ENCODE measurements at regions not wholly inside any gene's neighbourhood (a gene's known extent, or its start where the extent isn't known, plus 50 kb on each side); places are given as distances from the start of the nearest gene placed in this dataset. TPM values are rescaled to one million over a fixed set of nuclear protein-coding genes. Genes with fewer than 3 reads are reported as not detected.
A peak's percentile ranks its signal among the peaks of the same experiment; 100 is the strongest.

DNA sequence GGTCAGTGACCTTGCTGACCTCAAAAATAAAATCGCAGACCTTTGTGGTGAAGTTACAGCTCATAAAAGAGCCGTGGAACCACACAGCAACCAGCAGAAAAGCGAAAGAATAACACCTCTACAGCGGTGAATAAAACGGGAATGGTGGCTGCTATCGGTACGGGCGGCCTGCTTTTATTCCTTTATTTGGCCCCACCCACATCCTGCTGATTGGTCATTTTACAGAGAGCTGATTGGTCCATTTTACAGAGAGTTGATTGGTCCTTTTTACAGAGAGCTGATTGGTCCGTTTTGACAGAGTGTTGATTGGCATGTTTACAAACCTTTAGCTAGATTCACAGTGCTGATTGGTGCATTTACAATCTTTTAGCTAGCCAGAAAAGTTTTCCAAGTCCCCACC is 80.7 kb upstream of the ATP10A start:
- WGBS: 78% methylated on average over 9 of the region's 9 CpGs
- Histone ChIP-seq H3K4me3 (ENCODE audit: low read depth, low read length) (no peak overlapping the region), H3K4me1 (ENCODE audit: insufficient read depth) (no peaks in the 10 kb centered on the region), H3K36me3 (ENCODE audit: insufficient read depth) (no peaks in the 10 kb centered on the region), H3K27ac (ENCODE audit: low read depth) (no peak overlapping the region)
- no peak for DNase-seq (ENCODE audit: extremely low spot score)

- DNase-seq (ENCODE audit: extremely low spot score): no peak
- WGBS: 60% methylated on average over 4 of the region's 4 CpGs
- no peaks in the 10 kb centered on the region for H3K4me1 ChIP-seq (ENCODE audit: insufficient read depth)
- H3K4me3 ChIP-seq (ENCODE audit: low read depth, low read length): no peak overlapping the region
- no peak overlapping the region for H3K27ac ChIP-seq (ENCODE audit: low read depth)
- H3K36me3 ChIP-seq (ENCODE audit: insufficient read depth): no peaks in the 10 kb centered on the region
Observed at GRCh38 chr15:25939122-25939521, 76.0 kb upstream of the ATP10A start.

DNA sequence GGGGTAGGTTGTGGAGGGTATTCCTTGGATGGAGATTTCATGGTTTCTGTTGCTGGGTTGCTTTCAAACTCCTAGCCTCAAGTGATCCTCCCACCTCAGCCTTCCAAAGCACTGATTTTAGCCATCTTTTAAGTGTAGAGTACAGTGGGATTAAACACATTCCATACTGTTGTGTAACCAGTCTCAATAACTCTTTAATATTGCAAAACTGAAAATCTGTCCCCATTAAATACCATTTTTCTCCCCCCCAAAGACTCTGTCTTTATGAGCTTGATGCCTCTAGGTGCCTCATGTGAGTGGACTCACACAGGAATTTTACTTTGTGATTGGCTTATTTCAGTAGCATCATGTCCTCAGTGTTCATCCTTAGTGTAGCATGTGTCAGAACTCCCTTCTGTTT is 74.7 kb upstream of the ATP10A start:
- no peak overlapping the region for H3K4me3 ChIP-seq (ENCODE audit: low read depth, low read length)
- no peak for DNase-seq (ENCODE audit: extremely low spot score)
- H3K27ac ChIP-seq (ENCODE audit: low read depth): no peak overlapping the region
- H3K4me1 ChIP-seq (ENCODE audit: insufficient read depth): no peaks in the 10 kb centered on the region
- no peaks in the 10 kb centered on the region for H3K36me3 ChIP-seq (ENCODE audit: insufficient read depth)

- no peaks in the 10 kb centered on the region for H3K36me3 ChIP-seq (ENCODE audit: insufficient read depth)
- no peak overlapping the region for H3K4me3 ChIP-seq (ENCODE audit: low read depth, low read length)
- no peak for DNase-seq (ENCODE audit: extremely low spot score)
- WGBS: 85% methylated on average over 7 of the region's 7 CpGs
- no peak overlapping the region for H3K27ac ChIP-seq (ENCODE audit: low read depth)
- no peaks in the 10 kb centered on the region for H3K4me1 ChIP-seq (ENCODE audit: insufficient read depth)
Observed at GRCh38 chr15:25936004-25936403, 72.9 kb upstream of the ATP10A start.

DNA sequence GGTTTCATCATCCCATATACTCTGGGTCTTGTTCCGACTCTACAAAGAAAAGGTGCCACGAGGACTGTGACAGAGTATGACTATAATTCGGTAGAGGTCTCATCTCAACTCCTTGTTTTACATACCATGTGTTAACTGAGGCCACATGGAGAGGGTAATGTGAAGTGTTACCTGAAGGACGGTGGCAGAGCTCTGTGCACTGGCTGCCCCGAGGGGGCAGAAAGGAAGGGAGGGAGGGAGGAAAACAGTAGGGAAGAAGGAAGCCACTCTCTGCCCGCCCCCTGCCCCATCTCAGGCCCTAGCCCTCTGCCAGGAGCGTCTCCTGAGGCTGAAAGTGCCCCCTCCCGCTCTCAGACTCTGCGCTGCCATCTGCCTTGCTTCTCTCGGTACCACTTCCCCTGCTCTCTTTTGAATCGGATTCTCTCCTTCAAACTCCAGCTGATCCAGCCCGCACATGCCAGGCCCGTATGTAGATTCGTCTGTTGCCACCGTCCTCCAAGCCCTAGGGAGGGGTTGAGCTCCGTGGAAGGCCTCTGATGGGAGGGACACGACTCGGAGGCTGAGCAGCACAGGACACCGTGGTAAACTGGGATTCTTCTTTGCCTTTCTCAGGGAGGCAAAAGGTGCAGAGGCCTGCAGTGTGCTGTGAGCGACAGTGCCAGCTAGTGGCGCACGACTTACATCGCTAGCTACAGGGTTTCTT is 70.5 kb upstream of the ATP10A start:
- H3K36me3 ChIP-seq (ENCODE audit: insufficient read depth): no peaks in the 10 kb centered on the region
- H3K4me3 ChIP-seq (ENCODE audit: low read depth, low read length): no peak overlapping the region
- H3K4me1 ChIP-seq (ENCODE audit: insufficient read depth): no peaks in the 10 kb centered on the region
- DNase-seq (ENCODE audit: extremely low spot score): peak; percentile 67
- 15% methylated on average over 23 of the region's 23 CpGs for WGBS
- no peak overlapping the region for H3K27ac ChIP-seq (ENCODE audit: low read depth)

GRCh38 chr15:25932696-25933095 is 69.6 kb upstream of the ATP10A start:
- no peak for DNase-seq (ENCODE audit: extremely low spot score)
- 87% methylated on average over 8 of the region's 8 CpGs for WGBS
- Histone ChIP-seq H3K27ac (ENCODE audit: low read depth) (no peak overlapping the region), H3K4me1 (ENCODE audit: insufficient read depth) (no peaks in the 10 kb centered on the region), H3K4me3 (ENCODE audit: low read depth, low read length) (no peak overlapping the region), H3K36me3 (ENCODE audit: insufficient read depth) (no peaks in the 10 kb centered on the region)

GRCh38 chr15:25931851-25932250 is 68.7 kb upstream of the ATP10A start:
- Histone ChIP-seq H3K27ac (ENCODE audit: low read depth) (no peak overlapping the region), H3K4me1 (ENCODE audit: insufficient read depth) (no peaks in the 10 kb centered on the region), H3K4me3 (ENCODE audit: low read depth, low read length) (no peak overlapping the region), H3K36me3 (ENCODE audit: insufficient read depth) (no peaks in the 10 kb centered on the region)
- 84% methylated on average over 1 of the region's 1 CpG for WGBS
- no peak for DNase-seq (ENCODE audit: extremely low spot score)

DNA sequence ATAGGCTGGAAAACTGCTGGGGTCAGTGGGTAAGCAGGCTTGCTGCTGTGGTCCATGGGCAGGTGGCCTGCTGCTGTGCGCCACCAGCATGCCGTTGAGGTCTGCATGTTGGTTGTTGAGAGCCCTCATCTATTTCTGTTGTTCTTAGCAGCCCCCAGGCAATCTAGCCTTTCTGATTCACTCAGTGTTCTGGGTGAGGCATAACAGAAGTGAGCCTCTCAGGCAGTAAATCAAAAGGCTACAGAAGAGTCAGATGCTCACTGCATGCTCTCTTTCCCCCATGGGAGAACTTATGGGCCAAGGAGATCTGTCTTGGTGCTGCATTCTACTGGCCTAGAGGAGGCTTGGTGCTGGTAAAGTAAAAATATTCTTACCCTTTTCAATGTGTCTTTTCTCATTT is 67.8 kb upstream of the ATP10A start:
- Histone ChIP-seq H3K4me3 (ENCODE audit: low read depth, low read length) (no peak overlapping the region), H3K4me1 (ENCODE audit: insufficient read depth) (no peaks in the 10 kb centered on the region), H3K36me3 (ENCODE audit: insufficient read depth) (no peaks in the 10 kb centered on the region), H3K27ac (ENCODE audit: low read depth) (no peak overlapping the region)
- DNase-seq (ENCODE audit: extremely low spot score): no peak
- 91% methylated on average over 2 of the region's 2 CpGs for WGBS

Small RNAs in the stretch of these regions (small RNA-seq; reads per million reads assigned to genes)
- gene RF00554: not detected

Data from urinary bladder (tissue), 4 donors.